Astrocyte of the cerebellum (primary cell): ENCODE measurements at regions not wholly inside any gene's neighbourhood (a gene's known extent, or its start where the extent isn't known, plus 50 kb on each side); places are given as distances from the start of the nearest gene placed in this dataset.

Source experiments
- DNase-seq: peaks from one replicate; pipeline ENCODE4 v3.0.0-alpha.2; 2011; ENCODE audit warnings: low read depth
- H3K4me3 ChIP-seq: 2 replicates; pipeline ENCODE4 v1.5.1; 2011; ENCODE audit warnings: mild to moderate bottlenecking, low read depth, low read length, moderate library complexity
- in situ Hi-C: cut with HindIII; loops from 2 replicates; pipeline ENCODE4 v1.10.0; 2017; ENCODE audit warnings: low sequenced_read_pairs
- TF ChIP-seq, protein P1 (sequence below): IDR thresholded peaks from 2 replicates; pipeline ENCODE4 v1.5.1; 2012; ENCODE audit warnings: low read length, low read depth, moderate library complexity, mild to moderate bottlenecking; ENCODE audit errors: missing control alignments

- no peak overlapping the region for H3K4me3 ChIP-seq
- TF ChIP-seq, protein P1, sequence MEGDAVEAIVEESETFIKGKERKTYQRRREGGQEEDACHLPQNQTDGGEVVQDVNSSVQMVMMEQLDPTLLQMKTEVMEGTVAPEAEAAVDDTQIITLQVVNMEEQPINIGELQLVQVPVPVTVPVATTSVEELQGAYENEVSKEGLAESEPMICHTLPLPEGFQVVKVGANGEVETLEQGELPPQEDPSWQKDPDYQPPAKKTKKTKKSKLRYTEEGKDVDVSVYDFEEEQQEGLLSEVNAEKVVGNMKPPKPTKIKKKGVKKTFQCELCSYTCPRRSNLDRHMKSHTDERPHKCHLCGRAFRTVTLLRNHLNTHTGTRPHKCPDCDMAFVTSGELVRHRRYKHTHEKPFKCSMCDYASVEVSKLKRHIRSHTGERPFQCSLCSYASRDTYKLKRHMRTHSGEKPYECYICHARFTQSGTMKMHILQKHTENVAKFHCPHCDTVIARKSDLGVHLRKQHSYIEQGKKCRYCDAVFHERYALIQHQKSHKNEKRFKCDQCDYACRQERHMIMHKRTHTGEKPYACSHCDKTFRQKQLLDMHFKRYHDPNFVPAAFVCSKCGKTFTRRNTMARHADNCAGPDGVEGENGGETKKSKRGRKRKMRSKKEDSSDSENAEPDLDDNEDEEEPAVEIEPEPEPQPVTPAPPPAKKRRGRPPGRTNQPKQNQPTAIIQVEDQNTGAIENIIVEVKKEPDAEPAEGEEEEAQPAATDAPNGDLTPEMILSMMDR: no peak
- DNase-seq: no peak
- in situ Hi-C loops: no loop called here
Measured at GRCh38 chr2:193350509-193350908, 1155.8 kb upstream of the TMEFF2 start.

DNA sequence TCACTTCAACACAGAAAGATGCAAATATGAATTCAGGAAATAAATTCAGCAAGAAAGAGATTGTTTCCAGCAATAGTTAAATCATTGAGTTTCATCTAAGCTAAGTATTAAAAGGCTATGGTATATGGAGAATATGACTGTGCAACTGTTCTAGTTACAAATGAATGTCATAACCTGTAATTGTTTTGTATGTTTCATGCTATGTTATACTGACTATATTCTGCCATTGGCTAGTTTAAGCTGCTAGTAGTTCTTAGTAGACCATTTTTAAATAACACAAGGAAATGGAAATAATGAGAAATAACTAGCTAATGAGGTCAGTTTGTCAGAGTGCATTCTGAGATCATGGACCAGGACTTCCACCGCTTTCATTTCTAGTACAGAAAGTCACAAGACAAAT lies 1154.9 kb upstream of the TMEFF2 start:
- no peak for DNase-seq
- in situ Hi-C loops: no loop called here
- H3K4me3 ChIP-seq: no peak overlapping the region
- TF ChIP-seq, protein P1: no peak

DNA sequence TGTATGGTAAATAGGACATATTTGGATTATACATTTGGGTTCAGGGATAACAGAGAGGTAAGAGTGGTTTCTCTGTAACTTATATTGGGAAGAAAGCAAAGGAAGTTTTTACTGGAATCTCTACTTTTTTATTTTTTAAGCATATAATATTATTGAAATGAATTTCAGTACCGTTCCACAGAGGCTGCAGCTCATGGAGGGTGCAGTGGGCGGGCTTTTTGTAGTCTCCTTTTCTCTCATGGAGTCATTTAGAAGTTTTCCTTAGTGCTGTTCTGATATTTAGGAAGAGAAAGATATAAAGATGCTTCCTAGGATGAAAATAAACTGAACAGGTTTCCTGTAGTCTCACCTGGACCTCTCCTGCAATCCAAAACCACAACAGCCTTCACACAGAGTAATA lies 1153.3 kb upstream of the TMEFF2 start:
- TF ChIP-seq, protein P1: no peak
- DNase-seq: no peak
- in situ Hi-C loops: no loop called here
- no peak overlapping the region for H3K4me3 ChIP-seq

GRCh38 chr2:193336781-193337180 lies 1142.0 kb upstream of the TMEFF2 start:
- TF ChIP-seq, protein P1: no peak
- DNase-seq: no peak
- no peak overlapping the region for H3K4me3 ChIP-seq
- in situ Hi-C loops: no loop called here

GRCh38 chr2:193334401-193334800 lies 1139.7 kb upstream of the TMEFF2 start:
- no peak overlapping the region for H3K4me3 ChIP-seq
- no peak for DNase-seq
- TF ChIP-seq, protein P1: no peak
- in situ Hi-C loops: no loop called here

- DNase-seq: no peak
- no peak overlapping the region for H3K4me3 ChIP-seq
- TF ChIP-seq, protein P1: no peak
- in situ Hi-C loops: no loop called here
Measured at GRCh38 chr2:193333539-193333938, 1138.8 kb upstream of the TMEFF2 start.

DNA sequence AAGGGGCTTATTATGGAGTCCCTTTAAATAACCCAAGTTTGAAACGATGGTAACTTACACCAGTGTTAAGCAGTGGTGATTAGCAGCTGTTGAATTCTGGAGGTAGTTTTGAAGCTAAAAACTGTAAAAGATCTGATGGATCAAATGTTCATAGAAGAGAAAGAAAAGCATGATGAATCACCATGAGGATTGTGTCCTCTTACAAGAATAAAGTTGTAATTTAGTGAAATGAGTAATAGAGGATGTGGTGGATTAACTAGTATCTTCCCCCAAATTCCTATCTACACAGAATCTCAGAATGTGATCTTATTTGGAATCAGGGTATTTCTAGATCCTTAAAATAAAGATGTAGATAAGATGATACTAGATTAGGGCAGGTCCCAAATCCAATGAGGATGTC lies 1138.2 kb upstream of the TMEFF2 start:
- no peak for DNase-seq
- in situ Hi-C loops: no loop called here

More for the DNA sequence above, 1138.2 kb upstream of the TMEFF2 start:
- H3K4me3 ChIP-seq: no peak overlapping the region
- TF ChIP-seq, protein P1: no peak
